Thyroid gland (tissue), 4 donors: ENCODE measurements at regions not wholly inside any gene's neighbourhood (a gene's known extent, or its start where the extent isn't known, plus 50 kb on each side); places are given as distances from the start of the nearest gene placed in this dataset.

ENCODE experiments used
- POLR2A ChIP-seq, 2 donors: fragments of 450-650 bp; IDR thresholded peaks; one replicate each; pipeline ENCODE4 v1.6.1; 2017; ENCODE audit warnings: antibody characterized with exemption in 2 of 2, mild to moderate bottlenecking in 2 of 2, moderate library complexity in 1 of 2
- TF ChIP-seq, protein P1 (sequence below), 6 experiments: fragments of 200-600 bp in 3 of 6; fragments of 450-650 bp in 3 of 6; sonication (generic) in 3 of 6; IDR thresholded peaks; one replicate each; pipeline ENCODE4 v1.5.1; 2016 to 2019; ENCODE audit warnings: antibody characterized with exemption in 6 of 6, mild to moderate bottlenecking in 2 of 6, inconsistent platforms in 1 of 6, moderate library complexity in 1 of 6

DNA sequence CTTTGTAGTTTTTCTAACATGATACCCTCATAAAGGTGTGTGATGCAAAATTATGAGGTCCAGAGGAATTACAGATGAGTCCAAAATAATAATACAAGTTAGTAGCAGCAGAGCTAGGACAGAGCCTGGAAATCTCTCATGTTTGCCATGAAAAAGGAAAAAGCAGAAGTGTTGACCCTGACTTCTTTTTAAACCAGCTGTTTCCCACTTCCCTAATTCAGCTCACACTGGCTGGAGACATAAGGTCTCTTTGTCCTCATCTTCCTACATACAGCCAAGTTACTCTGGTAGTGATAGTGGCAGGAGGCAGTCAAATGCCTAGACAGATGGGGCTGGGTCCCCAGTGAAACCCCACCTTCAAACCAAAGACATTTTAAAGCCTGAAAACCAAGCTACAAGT is 269.2 kb downstream of the C7orf25 start:
- TF ChIP-seq, protein P1, sequence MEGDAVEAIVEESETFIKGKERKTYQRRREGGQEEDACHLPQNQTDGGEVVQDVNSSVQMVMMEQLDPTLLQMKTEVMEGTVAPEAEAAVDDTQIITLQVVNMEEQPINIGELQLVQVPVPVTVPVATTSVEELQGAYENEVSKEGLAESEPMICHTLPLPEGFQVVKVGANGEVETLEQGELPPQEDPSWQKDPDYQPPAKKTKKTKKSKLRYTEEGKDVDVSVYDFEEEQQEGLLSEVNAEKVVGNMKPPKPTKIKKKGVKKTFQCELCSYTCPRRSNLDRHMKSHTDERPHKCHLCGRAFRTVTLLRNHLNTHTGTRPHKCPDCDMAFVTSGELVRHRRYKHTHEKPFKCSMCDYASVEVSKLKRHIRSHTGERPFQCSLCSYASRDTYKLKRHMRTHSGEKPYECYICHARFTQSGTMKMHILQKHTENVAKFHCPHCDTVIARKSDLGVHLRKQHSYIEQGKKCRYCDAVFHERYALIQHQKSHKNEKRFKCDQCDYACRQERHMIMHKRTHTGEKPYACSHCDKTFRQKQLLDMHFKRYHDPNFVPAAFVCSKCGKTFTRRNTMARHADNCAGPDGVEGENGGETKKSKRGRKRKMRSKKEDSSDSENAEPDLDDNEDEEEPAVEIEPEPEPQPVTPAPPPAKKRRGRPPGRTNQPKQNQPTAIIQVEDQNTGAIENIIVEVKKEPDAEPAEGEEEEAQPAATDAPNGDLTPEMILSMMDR (IDR thresholded peaks at IDR 0.05), result no peak
- no peak for TF ChIP-seq POLR2A (IDR thresholded peaks at IDR 0.05)
